Fibroblast of pulmonary artery (primary cell): ENCODE measurements at regions not wholly inside any gene's neighbourhood (a gene's known extent, or its start where the extent isn't known, plus 50 kb on each side); places are given as distances from the start of the nearest gene placed in this dataset.

ENCODE experiments used
- DNase-seq: peaks from one replicate; pipeline ENCODE4 v3.0.0-alpha.2; 2010; ENCODE audit warnings: low read depth
- H3K4me3 ChIP-seq: replicated peaks from 2 replicates; pipeline ENCODE4 v1.5.1; 2011; ENCODE audit warnings: low read depth, mild to moderate bottlenecking, control low read depth, low read length, moderate library complexity
- CTCF ChIP-seq: IDR thresholded peaks from 2 replicates; pipeline ENCODE4 v1.5.1; 2011; ENCODE audit warnings: mild to moderate bottlenecking, control low read depth, low read length, inconsistent platforms; ENCODE audit errors: missing control alignments

- no peak overlapping the region for H3K4me3 ChIP-seq
- no peak for DNase-seq
- TF ChIP-seq CTCF: no peak
Observed at GRCh38 chr6:45795678-45796077, 220.0 kb downstream of the CLIC5 start.

- DNase-seq: no peak
- no peak for TF ChIP-seq CTCF
Observed at GRCh38 chr6:45794465-45794864, 221.2 kb downstream of the CLIC5 start.

GRCh38 chr6:45791211-45792168 is 224.2 kb downstream of the CLIC5 start:
- DNase-seq: peak; percentile 58
- no peak for TF ChIP-seq CTCF
- H3K4me3 ChIP-seq: no peak overlapping the region

More at GRCh38 chr6:45794465-45794864, 221.2 kb downstream of the CLIC5 start:
- H3K4me3 ChIP-seq: no peak overlapping the region

- TF ChIP-seq CTCF: no peak
Observed at GRCh38 chr6:45789238-45789637, 226.4 kb downstream of the CLIC5 start.

GRCh38 chr6:45787384-45787783 is 228.3 kb downstream of the CLIC5 start:
- no peak overlapping the region for H3K4me3 ChIP-seq
- no peak for DNase-seq
- no peak for TF ChIP-seq CTCF

More at GRCh38 chr6:45789238-45789637, 226.4 kb downstream of the CLIC5 start:
- H3K4me3 ChIP-seq: no peak overlapping the region
- DNase-seq: no peak

GRCh38 chr6:45786355-45786781 is 229.3 kb downstream of the CLIC5 start:
- DNase-seq: no peak
- no peak for TF ChIP-seq CTCF
- H3K4me3 ChIP-seq: no peak overlapping the region
